Thoracic aorta (tissue), 2 donors: ENCODE measurements at regions not wholly inside any gene's neighbourhood (a gene's known extent, or its start where the extent isn't known, plus 50 kb on each side); places are given as distances from the start of the nearest gene placed in this dataset.

Source experiments
- ATAC-seq: fragments of 150-250 bp; one replicate; pipeline ENCODE4 v1.8.0; 2017; ENCODE audit warnings: low read depth; ENCODE audit not compliant: insufficient number of reproducible peaks, low FRiP score
- DNase-seq: peaks from one replicate; pipeline ENCODE4 v3.0.0-alpha.2; 2020; ENCODE audit warnings: low spot score
- H3K27ac ChIP-seq, 2 donors: fragments of 200-600 bp; sonication (generic); 1 replicate in 1 of 2; 2 replicates in 1 of 2; pipeline ENCODE4 v1.5.1; 2016; ENCODE audit warnings: mild to moderate bottlenecking in 2 of 2, moderate library complexity in 2 of 2
- H3K27me3 ChIP-seq: fragments of 200-600 bp; sonication (generic); replicated peaks from 2 replicates; pipeline ENCODE4 v1.6.0; 2016; ENCODE audit warnings: mild to moderate bottlenecking; ENCODE audit not compliant: insufficient read depth
- H3K36me3 ChIP-seq: fragments of 200-600 bp; sonication (generic); one replicate; pipeline ENCODE4 v1.5.1; 2016
- H3K4me1 ChIP-seq, 2 donors: fragments of 200-600 bp; sonication (generic); 1 replicate in 1 of 2; 2 replicates in 1 of 2; pipeline versions ENCODE4 v1.5.1 to v1.6.0; 2016; ENCODE audit warnings: low read depth in 2 of 2, mild to moderate bottlenecking in 1 of 2; ENCODE audit not compliant: control insufficient read depth in 1 of 2
- H3K4me3 ChIP-seq: fragments of 200-600 bp; sonication (generic); 2 replicates; pipeline ENCODE4 v1.5.1; 2016; ENCODE audit warnings: mild to moderate bottlenecking
- H3K9me3 ChIP-seq: fragments of 200-600 bp; sonication (generic); 2 replicates; pipeline ENCODE4 v1.5.1; 2016
- CTCF ChIP-seq: fragments of 200-600 bp; sonication (generic); IDR thresholded peaks from one replicate; pipeline ENCODE4 v1.5.1; 2019; ENCODE audit warnings: antibody characterized with exemption

- TF ChIP-seq CTCF: no peak
- H3K9me3 ChIP-seq: no peaks in the 10 kb centered on the region
- ATAC-seq: no peak
- no peaks in the 10 kb centered on the region for H3K36me3 ChIP-seq
- H3K27ac ChIP-seq: no peak overlapping the region
- no peak overlapping the region for H3K4me3 ChIP-seq
- no peaks in the 10 kb centered on the region for H3K4me1 ChIP-seq
- no peak for DNase-seq
- no peaks in the 10 kb centered on the region for H3K27me3 ChIP-seq
These were observed 495.5 kb downstream of the ACTL7B start for GRCh38 chr9:108360304-108360703.

GRCh38 chr9:108356806-108357205 is 499.0 kb downstream of the ACTL7B start:
- Histone ChIP-seq H3K27me3 (no peaks in the 10 kb centered on the region), H3K9me3 (no peaks in the 10 kb centered on the region), H3K4me3 (no peak overlapping the region), H3K4me1 (no peaks in the 10 kb centered on the region), H3K36me3 (no peaks in the 10 kb centered on the region), H3K27ac (no peak overlapping the region)
- no peak for DNase-seq
- ATAC-seq: no peak
- TF ChIP-seq CTCF: no peak

- H3K4me1 ChIP-seq: peaks cover 0 to 21% of the 10 kb centered on the region in 2 donors
- no peaks in the 10 kb centered on the region for H3K9me3 ChIP-seq
- ATAC-seq (no peak), DNase-seq (no peak)
- TF ChIP-seq CTCF: no peak
- no peak overlapping the region for H3K27ac ChIP-seq
- no peaks in the 10 kb centered on the region for H3K36me3 ChIP-seq
- H3K4me3 ChIP-seq: no peak overlapping the region
- H3K27me3 ChIP-seq: no peaks in the 10 kb centered on the region
These were observed 504.2 kb downstream of the ACTL7B start for GRCh38 chr9:108351571-108351970.

- Histone ChIP-seq H3K27me3 (no peaks in the 10 kb centered on the region), H3K4me3 (no peak overlapping the region), H3K9me3 (no peaks in the 10 kb centered on the region), H3K4me1 (peaks cover 0 to 28% of the 10 kb centered on the region in 2 donors), H3K36me3 (no peaks in the 10 kb centered on the region), H3K27ac (peak overlapping the region; percentile 44 to 51)
- ATAC-seq (no peak), DNase-seq (no peak)
- no peak for TF ChIP-seq CTCF
These were observed 508.2 kb downstream of the ACTL7B start for GRCh38 chr9:108347463-108348188.

- DNase-seq (no peak), ATAC-seq (no peak)
- Histone ChIP-seq H3K4me3 (no peak overlapping the region), H3K27me3 (no peaks in the 10 kb centered on the region), H3K4me1 (peaks cover 0 to 28% of the 10 kb centered on the region in 2 donors), H3K36me3 (no peaks in the 10 kb centered on the region), H3K9me3 (no peaks in the 10 kb centered on the region), H3K27ac (peak overlapping the region; percentile 51)
- no peak for TF ChIP-seq CTCF
These were observed 510.0 kb downstream of the ACTL7B start for GRCh38 chr9:108345826-108346225.
